H9 (cell line): ENCODE measurements at regions not wholly inside any gene's neighbourhood (a gene's known extent, or its start where the extent isn't known, plus 50 kb on each side); places are given as distances from the start of the nearest gene placed in this dataset.

Source experiments
- DNase-seq: peaks from one replicate; pipeline ENCODE4 v3.0.0-alpha.2; 2017
- H2AFZ ChIP-seq: one replicate; pipeline ENCODE4 v1.6.1; 2013; ENCODE audit warnings: mild to moderate bottlenecking, low read length, control low read depth, moderate library complexity
- H2AK5ac ChIP-seq: 2 replicates; pipeline ENCODE4 v1.6.1; 2013; ENCODE audit warnings: low read length, control low read depth, mixed read lengths; ENCODE audit not compliant: insufficient read length
- H2BK120ac ChIP-seq: one replicate; pipeline ENCODE4 v1.6.1; 2013; ENCODE audit warnings: low read depth, mild to moderate bottlenecking, low read length, control low read depth, inconsistent platforms; ENCODE audit not compliant: poor library complexity, severe bottlenecking
- H2BK12ac ChIP-seq: 2 replicates; pipeline ENCODE4 v1.6.1; 2013; ENCODE audit warnings: low read length, control low read depth, mixed read lengths, low read depth; ENCODE audit not compliant: insufficient read length
- H2BK15ac ChIP-seq: 2 replicates; pipeline ENCODE4 v1.6.1; 2013; ENCODE audit warnings: low read depth, low read length, control low read depth
- H2BK20ac ChIP-seq: one replicate; pipeline ENCODE4 v1.6.1; 2013; ENCODE audit warnings: low read depth, mild to moderate bottlenecking, low read length, control low read depth, inconsistent platforms; ENCODE audit not compliant: poor library complexity, severe bottlenecking
- H2BK5ac ChIP-seq: 2 replicates; pipeline ENCODE4 v1.6.1; 2013; ENCODE audit warnings: low read length, control low read depth, mixed read lengths; ENCODE audit not compliant: insufficient read length
- H3K14ac ChIP-seq: 2 replicates; pipeline ENCODE4 v1.6.1; 2013; ENCODE audit warnings: low read length, control low read depth; ENCODE audit not compliant: insufficient read depth
- H3K18ac ChIP-seq: 2 replicates; pipeline ENCODE4 v1.6.1; 2013; ENCODE audit warnings: low read depth, mild to moderate bottlenecking, mixed read lengths, low read length, control low read depth; ENCODE audit not compliant: insufficient read length
- H3K23ac ChIP-seq: 2 replicates; pipeline ENCODE4 v1.6.1; 2013; ENCODE audit warnings: low read length, control low read depth, mixed read lengths, low read depth; ENCODE audit not compliant: insufficient read length
- H3K23me2 ChIP-seq: 2 replicates; pipeline ENCODE4 v1.6.1; 2013; ENCODE audit warnings: low read depth, mild to moderate bottlenecking, mixed read lengths, low read length, control low read depth; ENCODE audit not compliant: insufficient read length, poor library complexity, severe bottlenecking
- H3K27ac ChIP-seq: 2 replicates; pipeline ENCODE4 v1.5.1; 2013; ENCODE audit warnings: low read length, control low read depth, mixed read lengths, low read depth; ENCODE audit not compliant: insufficient read length
- H3K27me3 ChIP-seq: 2 replicates; pipeline ENCODE4 v1.6.1; 2013; ENCODE audit warnings: low read length, control low read depth, inconsistent platforms; ENCODE audit not compliant: insufficient read depth
- H3K4ac ChIP-seq: 2 replicates; pipeline ENCODE4 v1.6.1; 2013; ENCODE audit warnings: low read depth, mild to moderate bottlenecking, control low read depth, inconsistent platforms, low read length, moderate library complexity
- H3K4me1 ChIP-seq: 2 replicates; pipeline ENCODE4 v1.6.1; 2013; ENCODE audit warnings: low read length, control low read depth, inconsistent platforms; ENCODE audit not compliant: insufficient read depth
- H3K4me2 ChIP-seq: 2 replicates; pipeline ENCODE4 v1.6.1; 2013; ENCODE audit warnings: low read length, control low read depth, mixed read lengths; ENCODE audit not compliant: insufficient read length, insufficient read depth
- H3K56ac ChIP-seq: 2 replicates; pipeline ENCODE4 v1.6.1; 2013; ENCODE audit warnings: low read depth, mild to moderate bottlenecking, mixed read lengths, low read length, control low read depth; ENCODE audit not compliant: insufficient read length
- H3K79me1 ChIP-seq: 2 replicates; pipeline ENCODE4 v1.6.1; 2013; ENCODE audit warnings: low read depth, mild to moderate bottlenecking, moderate library complexity, low read length, control low read depth, inconsistent platforms; ENCODE audit not compliant: insufficient read depth, poor library complexity, severe bottlenecking
- H3K79me2 ChIP-seq: 2 replicates; pipeline ENCODE4 v1.6.1; 2013; ENCODE audit warnings: low read length, control low read depth, inconsistent platforms; ENCODE audit not compliant: insufficient read depth
- H3K9ac ChIP-seq: 2 replicates; pipeline ENCODE4 v1.6.1; 2013; ENCODE audit warnings: low read length, control low read depth, mixed read lengths; ENCODE audit not compliant: insufficient read length; ENCODE audit errors: extremely low read depth
- H3K9me3 ChIP-seq: one replicate; pipeline ENCODE4 v1.6.1; 2013; ENCODE audit warnings: low read depth, low read length, inconsistent platforms; ENCODE audit not compliant: control insufficient read depth
- H3T11ph ChIP-seq: one replicate; pipeline ENCODE4 v1.6.1; 2013; ENCODE audit warnings: mild to moderate bottlenecking, low read length, control low read depth, inconsistent platforms
- H4K20me1 ChIP-seq: one replicate; pipeline ENCODE4 v1.6.1; 2013; ENCODE audit not compliant: control insufficient read depth, insufficient read length, insufficient read depth
- H4K5ac ChIP-seq: 2 replicates; pipeline ENCODE4 v1.6.1; 2013; ENCODE audit warnings: low read depth, mild to moderate bottlenecking, mixed read lengths, low read length, control low read depth; ENCODE audit not compliant: insufficient read length
- H4K8ac ChIP-seq: replicated peaks from 2 replicates; pipeline ENCODE4 v1.6.1; 2013; ENCODE audit warnings: low read length, control low read depth, mixed read lengths, low read depth; ENCODE audit not compliant: insufficient read length
- H4K91ac ChIP-seq: 2 replicates; pipeline ENCODE4 v1.6.1; 2013; ENCODE audit warnings: low read depth, mild to moderate bottlenecking, moderate library complexity, mixed read lengths, low read length, control low read depth; ENCODE audit not compliant: insufficient read length
- H3K27ac Mint-ChIP-seq, 3 experiments: 2 replicates in 2 of 3; 3 replicates in 1 of 3; pipeline ENCODE4 v1.8.0; 2020 to 2021; ENCODE audit warnings: mixed read lengths in 3 of 3, mild to moderate bottlenecking in 1 of 3, moderate library complexity in 1 of 3
- H3K27me3 Mint-ChIP-seq: 2 replicates; pipeline ENCODE4 v1.8.0; 2021; ENCODE audit warnings: low read depth, mild to moderate bottlenecking, moderate library complexity, mixed read lengths
- H3K36me3 Mint-ChIP-seq, 3 experiments: 2 replicates in 2 of 3; 3 replicates in 1 of 3; pipeline ENCODE4 v1.8.0; 2020 to 2021; ENCODE audit warnings: low read depth in 3 of 3, mixed read lengths in 3 of 3; ENCODE audit not compliant: insufficient read depth in 1 of 3
- H3K4me1 Mint-ChIP-seq, 2 experiments: 2 replicates each; pipeline ENCODE4 v1.8.0; 2020; ENCODE audit warnings: mixed read lengths in 2 of 2
- H3K4me3 Mint-ChIP-seq, 2 experiments: 2 replicates in 1 of 2; 3 replicates in 1 of 2; pipeline ENCODE4 v1.8.0; 2020 to 2021; ENCODE audit warnings: mild to moderate bottlenecking in 2 of 2, mixed read lengths in 2 of 2, moderate library complexity in 1 of 2
- H3K9me3 Mint-ChIP-seq, 2 experiments: 2 replicates in 1 of 2; 3 replicates in 1 of 2; pipeline ENCODE4 v1.8.0; 2020; ENCODE audit warnings: mild to moderate bottlenecking in 2 of 2, mixed read lengths in 2 of 2, moderate library complexity in 1 of 2
- CTCF ChIP-seq: fragments of 200-600 bp; sonication (generic); conservative IDR thresholded peaks from 3 replicates; pipeline ENCODE4 v1.8.0; 2021; ENCODE audit warnings: antibody characterized with exemption, mild to moderate bottlenecking
- WGBS: extraction: QIAGEN DNeasy Blood & Tissue Kit; methylation state at CpG from one replicate; pipeline ENCODE4 v1.1.7; 2013; ENCODE audit warnings: missing lambda C conversion rate, low lambda C conversion rate, mixed read lengths; ENCODE audit not compliant: insufficient read length; ENCODE audit errors: extremely low coverage; 5-methylcytosine and 5-hydroxymethylcytosine counted together

GRCh38 chr2:129797489-129798300 is 181.8 kb upstream of the RAB6C start:
- no peak overlapping the region for H3K9ac ChIP-seq
- no CpG with 5 or more reads among the region's 16 CpGs for WGBS
- no peak overlapping the region for H3K56ac ChIP-seq
- H4K8ac ChIP-seq: no peak overlapping the region
- H3K23ac ChIP-seq: no peak overlapping the region
- Mint-ChIP-seq H3K9me3 (peaks cover 0 to 3% of the 10 kb centered on the region in 2 experiments; a peak in 1 of 5 replicates), H3K36me3 (peaks cover 0 to 2% (median 0%) of the 10 kb centered on the region in 3 experiments; a peak in 2 of 7 replicates), H3K27me3 (no peaks in the 10 kb centered on the region; the same call in none of the 2 replicates), H3K4me3 (no peak overlapping the region), H3K27ac (no peak overlapping the region; a peak in 1 of 7 replicates), H3K4me1 (peaks cover 22 to 27% of the 10 kb centered on the region in 2 experiments)
- no peak overlapping the region for H4K91ac ChIP-seq
- H2BK12ac ChIP-seq: no peak overlapping the region
- no peaks in the 10 kb centered on the region for H3K23me2 ChIP-seq
- no peak overlapping the region for H3T11ph ChIP-seq
- H3K4ac ChIP-seq: no peak overlapping the region
- no peak overlapping the region for H2BK15ac ChIP-seq
- TF ChIP-seq CTCF: no peak
- no peaks in the 10 kb centered on the region for H3K79me2 ChIP-seq
- no peaks in the 10 kb centered on the region for H3K9me3 ChIP-seq
- H3K18ac ChIP-seq: no peak overlapping the region
- H2BK120ac ChIP-seq: no peak overlapping the region
- H4K5ac ChIP-seq: no peak overlapping the region
- H3K27me3 ChIP-seq: no peaks in the 10 kb centered on the region
- H2BK5ac ChIP-seq: no peak overlapping the region
- H4K20me1 ChIP-seq: no peaks in the 10 kb centered on the region
- H2AFZ ChIP-seq: no peak overlapping the region
- H3K4me2 ChIP-seq: no peak overlapping the region
- H2BK20ac ChIP-seq: no peak overlapping the region
- H3K4me1 ChIP-seq: peaks cover 10% of the 10 kb centered on the region
- H3K79me1 ChIP-seq: no peaks in the 10 kb centered on the region
- DNase-seq: no peak
- H3K14ac ChIP-seq: no peak overlapping the region
- no peak overlapping the region for H2AK5ac ChIP-seq
- H3K27ac ChIP-seq: no peak overlapping the region
